ENCODE measurements at regions not wholly inside any gene's neighbourhood (a gene's known extent, or its start where the extent isn't known, plus 50 kb on each side); places are given as distances from the start of the nearest gene placed in this dataset.

- H3K4me1 ChIP-seq = no peaks in the 10 kb centered on the region
These were observed 670.9 kb upstream of the ST8SIA4 start for GRCh38 chr5:101574017-101574416.

GRCh38 chr5:101561018-101561417 lies 657.9 kb upstream of the ST8SIA4 start:
- Histone ChIP-seq H3K4me3 (no peak overlapping the region), H3K9me3 (no peaks in the 10 kb centered on the region), H3K4me1 (no peaks in the 10 kb centered on the region), H3K27me3 (no peaks in the 10 kb centered on the region), H3K36me3 (no peaks in the 10 kb centered on the region), H3K27ac (no peak overlapping the region)
- intact Hi-C loops (cut with DNase I; ENCODE audit: low total_unique reads) = no loop called here
- TF ChIP-seq CTCF (IDR thresholded peaks at IDR 0.05 in 4 of 5, conservative IDR thresholded peaks at IDR 0.05 in 1 of 5) (no peak), POLR2A (IDR thresholded peaks at IDR 0.05) (no peak)
- DNase-seq (no peak), ATAC-seq (no peak)
- in situ Hi-C loops (cut with MboI; ENCODE audit: low sequenced_read_pairs in 4 of 4) = no loop called here

More at GRCh38 chr5:101574017-101574416, 670.9 kb upstream of the ST8SIA4 start:
- Histone ChIP-seq H3K27ac (no peak overlapping the region), H3K4me3 (no peak overlapping the region), H3K27me3 (no peaks in the 10 kb centered on the region), H3K9me3 (no peaks in the 10 kb centered on the region), H3K36me3 (no peaks in the 10 kb centered on the region)
- DNase-seq (no peak), ATAC-seq (no peak)
- TF ChIP-seq POLR2A (IDR thresholded peaks at IDR 0.05) (no peak), CTCF (IDR thresholded peaks at IDR 0.05 in 4 of 5, conservative IDR thresholded peaks at IDR 0.05 in 1 of 5) (no peak)
- in situ Hi-C loops (cut with MboI; ENCODE audit: low sequenced_read_pairs in 4 of 4) (no loop called here), intact Hi-C loops (cut with DNase I; ENCODE audit: low total_unique reads) (no loop called here)

- Histone ChIP-seq H3K27ac (no peak overlapping the region), H3K4me3 (no peak overlapping the region), H3K36me3 (no peaks in the 10 kb centered on the region), H3K27me3 (no peaks in the 10 kb centered on the region), H3K9me3 (no peaks in the 10 kb centered on the region), H3K4me1 (no peaks in the 10 kb centered on the region)
- ATAC-seq (no peak), DNase-seq (no peak)
- intact Hi-C loops (cut with DNase I; ENCODE audit: low total_unique reads) = no loop called here
- no peak for TF ChIP-seq POLR2A (IDR thresholded peaks at IDR 0.05)
- TF ChIP-seq CTCF (IDR thresholded peaks at IDR 0.05 in 4 of 5, conservative IDR thresholded peaks at IDR 0.05 in 1 of 5) = no peak
- in situ Hi-C loops (cut with MboI; ENCODE audit: low sequenced_read_pairs in 4 of 4) = no loop called here
These were observed 640.7 kb upstream of the ST8SIA4 start for GRCh38 chr5:101543780-101544179.

- Histone ChIP-seq H3K4me1 (no peaks in the 10 kb centered on the region), H3K27me3 (no peaks in the 10 kb centered on the region), H3K27ac (no peak overlapping the region), H3K4me3 (no peak overlapping the region), H3K36me3 (no peaks in the 10 kb centered on the region), H3K9me3 (no peaks in the 10 kb centered on the region)
- in situ Hi-C loops (cut with MboI; ENCODE audit: low sequenced_read_pairs in 4 of 4) (no loop called here), intact Hi-C loops (cut with DNase I; ENCODE audit: low total_unique reads) (no loop called here)
- no peak for ATAC-seq
- TF ChIP-seq POLR2A (IDR thresholded peaks at IDR 0.05) = no peak
- DNase-seq = no peak
These were observed 636.2 kb upstream of the ST8SIA4 start for GRCh38 chr5:101539315-101539714.

GRCh38 chr5:101535626-101536025 lies 632.5 kb upstream of the ST8SIA4 start:
- intact Hi-C loops (cut with DNase I; ENCODE audit: low total_unique reads) (no loop called here), in situ Hi-C loops (cut with MboI; ENCODE audit: low sequenced_read_pairs in 4 of 4) (no loop called here)
- Histone ChIP-seq H3K36me3 (no peaks in the 10 kb centered on the region), H3K27ac (no peak overlapping the region), H3K4me3 (no peak overlapping the region), H3K9me3 (no peaks in the 10 kb centered on the region), H3K4me1 (no peaks in the 10 kb centered on the region), H3K27me3 (no peaks in the 10 kb centered on the region)
- no peak for TF ChIP-seq POLR2A (IDR thresholded peaks at IDR 0.05)
- no peak for TF ChIP-seq CTCF (IDR thresholded peaks at IDR 0.05 in 4 of 5, conservative IDR thresholded peaks at IDR 0.05 in 1 of 5)
- ATAC-seq (no peak), DNase-seq (no peak)
